ENCODE measurements at regions not wholly inside any gene's neighbourhood (a gene's known extent, or its start where the extent isn't known, plus 50 kb on each side); places are given as distances from the start of the nearest gene placed in this dataset.
"Not testable (repeated sequence)": the region's sequence is repeated elsewhere in the genome, so short reads cannot be mapped to it uniquely, and the experiment has no call there.

- no peak for DNase-seq (ENCODE audit: low spot score)
- intact Hi-C loops (cut with DNase I), result no loop called here
Observed at GRCh38 chr4:10875144-10875799, 190.7 kb upstream of the CLNK start.

- intact Hi-C loops (cut with DNase I), result no loop called here
- no peak for DNase-seq (ENCODE audit: low spot score)
Observed at GRCh38 chr4:10873809-10874208, 189.2 kb upstream of the CLNK start.

GRCh38 chr4:10872833-10873517, 188.4 kb upstream of the CLNK start:
- no peak for DNase-seq (ENCODE audit: low spot score)
- intact Hi-C loops (cut with DNase I), result no loop called here

- intact Hi-C loops (cut with DNase I), result no loop called here
Observed at GRCh38 chr4:10866666-10867065, 182.1 kb upstream of the CLNK start.

GRCh38 chr4:10861036-10861435, 176.5 kb upstream of the CLNK start:
- intact Hi-C loops (cut with DNase I), result no loop called here
- DNase-seq (ENCODE audit: low spot score), result no peak

More at GRCh38 chr4:10866666-10867065, 182.1 kb upstream of the CLNK start:
- DNase-seq (ENCODE audit: low spot score), result no peak

- no peak for DNase-seq (ENCODE audit: low spot score)
- intact Hi-C loops (cut with DNase I), result no loop called here
Observed at GRCh38 chr4:10856271-10856782, 171.8 kb upstream of the CLNK start.

GRCh38 chr4:10853196-10853595, 168.6 kb upstream of the CLNK start:
- DNase-seq (ENCODE audit: low spot score), result no peak
- intact Hi-C loops (cut with DNase I), result no loop called here

- intact Hi-C loops (cut with DNase I), result no loop called here
- DNase-seq (ENCODE audit: low spot score), result no peak
Observed at GRCh38 chr4:10841697-10842096, 157.1 kb upstream of the CLNK start.

GRCh38 chr4:10837151-10837550, 152.6 kb upstream of the CLNK start:
- DNase-seq (ENCODE audit: low spot score), result no peak
- intact Hi-C loops (cut with DNase I), result no loop called here

GRCh38 chr4:10832806-10833628, 148.4 kb upstream of the CLNK start:
- DNase-seq (ENCODE audit: low spot score), result no peak
- intact Hi-C loops (cut with DNase I), result no loop called here

GRCh38 chr4:10831727-10832408, 147.3 kb upstream of the CLNK start:
- intact Hi-C loops (cut with DNase I), result no loop called here
- DNase-seq (ENCODE audit: low spot score), result no peak

GRCh38 chr4:10828918-10829538, 144.5 kb upstream of the CLNK start:
- DNase-seq (ENCODE audit: low spot score); intact Hi-C loops (cut with DNase I): not testable (repeated sequence)

- no peak for DNase-seq (ENCODE audit: low spot score)
- intact Hi-C loops (cut with DNase I), result no loop called here
Observed at GRCh38 chr4:10821826-10822225, 137.3 kb upstream of the CLNK start.

- DNase-seq (ENCODE audit: low spot score), result no peak
- intact Hi-C loops (cut with DNase I), result no loop called here
Observed at GRCh38 chr4:10816571-10816970, 132.0 kb upstream of the CLNK start.

GRCh38 chr4:10811991-10812390, 127.4 kb upstream of the CLNK start:
- intact Hi-C loops (cut with DNase I), result no loop called here
- no peak for DNase-seq (ENCODE audit: low spot score)

- intact Hi-C loops (cut with DNase I), result no loop called here
- no peak for DNase-seq (ENCODE audit: low spot score)
Observed at GRCh38 chr4:10810411-10810810, 125.8 kb upstream of the CLNK start.

GRCh38 chr4:10809905-10810304, 125.3 kb upstream of the CLNK start:
- no peak for DNase-seq (ENCODE audit: low spot score)
- intact Hi-C loops (cut with DNase I), result no loop called here

GRCh38 chr4:10808591-10808990, 124.0 kb upstream of the CLNK start:
- intact Hi-C loops (cut with DNase I), result no loop called here
- DNase-seq (ENCODE audit: low spot score), result no peak

- no peak for DNase-seq (ENCODE audit: low spot score)
- intact Hi-C loops (cut with DNase I), result no loop called here
Observed at GRCh38 chr4:10806953-10807645, 122.5 kb upstream of the CLNK start.

Measured in cardiac septum (tissue), 1 donor.